Tibial artery (tissue), 4 donors: ENCODE measurements at regions not wholly inside any gene's neighbourhood (a gene's known extent, or its start where the extent isn't known, plus 50 kb on each side); places are given as distances from the start of the nearest gene placed in this dataset.

ENCODE experiments used
- DNase-seq, 2 donors: peaks; one replicate each; pipeline ENCODE4 v3.0.0-alpha.2; 2019
- H3K27ac ChIP-seq, 2 donors: fragments of 200-600 bp; sonication (generic) in 1 of 2; 1 replicate in 1 of 2; 2 replicates in 1 of 2; pipeline ENCODE4 v1.5.1; 2018 to 2019; ENCODE audit warnings: mild to moderate bottlenecking in 1 of 2
- H3K27me3 ChIP-seq, 2 donors: fragments of 200-600 bp; sonication (generic) in 1 of 2; one replicate each; pipeline versions ENCODE4 v1.5.1 to v1.6.0; 2016 to 2019
- H3K36me3 ChIP-seq, 3 donors: fragments of 200-600 bp; sonication (generic) in 2 of 3; one replicate each; pipeline ENCODE4 v1.5.1; 2016 to 2019; ENCODE audit warnings: mild to moderate bottlenecking in 2 of 3
- H3K4me1 ChIP-seq, 4 donors: fragments of 200-600 bp; sonication (generic) in 2 of 4; 1 replicate in 3 of 4; 2 replicates in 1 of 4; pipeline ENCODE4 v1.5.1; 2016 to 2019
- H3K4me3 ChIP-seq, 2 donors: fragments of 200-600 bp; sonication (generic) in 1 of 2; 1 replicate in 1 of 2; 2 replicates in 1 of 2; pipeline ENCODE4 v1.5.1; 2018 to 2019; ENCODE audit warnings: mild to moderate bottlenecking in 2 of 2
- H3K9me3 ChIP-seq, 3 donors: fragments of 200-600 bp; sonication (generic) in 1 of 3; one replicate each; pipeline ENCODE4 v1.5.1; 2016 to 2019
- intact Hi-C: fragments of 100-400 bp; cut with DNase I; formaldehyde crosslinking; loops from one replicate; pipeline ENCODE4 v1.15.0; 2023; ENCODE audit warnings: low total_unique reads
- TF ChIP-seq, protein P1 (sequence below), 2 experiments: fragments of 200-600 bp in 1 of 2; fragments of 450-650 bp in 1 of 2; IDR thresholded peaks; one replicate each; pipeline ENCODE4 v1.5.1; 2017 to 2019; ENCODE audit warnings: antibody characterized with exemption in 2 of 2, mild to moderate bottlenecking in 1 of 2, moderate library complexity in 1 of 2

DNA sequence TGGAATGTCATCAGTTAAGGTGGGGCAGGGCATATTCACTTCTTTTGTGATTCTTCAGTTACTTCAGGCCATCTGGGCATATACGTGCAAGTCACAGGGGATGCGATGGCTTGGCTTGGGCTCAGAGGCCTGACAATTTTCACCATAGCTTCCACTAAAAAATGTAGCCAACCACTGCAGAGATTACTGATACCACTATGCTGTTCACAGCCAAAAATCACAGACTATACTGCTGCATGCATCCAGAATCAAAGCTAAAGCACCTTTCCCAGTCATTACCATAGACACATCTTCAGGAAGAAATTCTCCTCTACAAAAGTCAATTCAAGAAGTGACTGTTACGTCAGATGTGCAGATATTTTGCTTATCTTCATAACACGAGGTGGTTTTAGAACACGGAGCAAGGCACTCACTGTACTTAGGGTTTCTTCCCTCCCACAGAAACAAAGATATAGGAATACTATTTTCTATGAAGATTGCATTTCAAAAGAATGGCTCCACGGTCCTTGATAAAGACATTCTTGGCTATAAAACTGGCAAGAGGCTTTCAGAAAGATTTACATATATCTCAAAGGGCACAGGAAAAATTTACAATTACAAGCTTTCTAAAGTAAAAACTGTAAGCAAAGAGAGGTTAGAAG, 1556.6 kb upstream of the PRR20A start:
- Histone ChIP-seq H3K9me3 (no peaks in the 10 kb centered on the region), H3K27ac (no peak overlapping the region), H3K27me3 (no peaks in the 10 kb centered on the region), H3K4me3 (no peak overlapping the region), H3K4me1 (no peaks in the 10 kb centered on the region), H3K36me3 (no peaks in the 10 kb centered on the region)
- intact Hi-C loops, result no loop called here
- DNase-seq, result no peak
- TF ChIP-seq, protein P1, sequence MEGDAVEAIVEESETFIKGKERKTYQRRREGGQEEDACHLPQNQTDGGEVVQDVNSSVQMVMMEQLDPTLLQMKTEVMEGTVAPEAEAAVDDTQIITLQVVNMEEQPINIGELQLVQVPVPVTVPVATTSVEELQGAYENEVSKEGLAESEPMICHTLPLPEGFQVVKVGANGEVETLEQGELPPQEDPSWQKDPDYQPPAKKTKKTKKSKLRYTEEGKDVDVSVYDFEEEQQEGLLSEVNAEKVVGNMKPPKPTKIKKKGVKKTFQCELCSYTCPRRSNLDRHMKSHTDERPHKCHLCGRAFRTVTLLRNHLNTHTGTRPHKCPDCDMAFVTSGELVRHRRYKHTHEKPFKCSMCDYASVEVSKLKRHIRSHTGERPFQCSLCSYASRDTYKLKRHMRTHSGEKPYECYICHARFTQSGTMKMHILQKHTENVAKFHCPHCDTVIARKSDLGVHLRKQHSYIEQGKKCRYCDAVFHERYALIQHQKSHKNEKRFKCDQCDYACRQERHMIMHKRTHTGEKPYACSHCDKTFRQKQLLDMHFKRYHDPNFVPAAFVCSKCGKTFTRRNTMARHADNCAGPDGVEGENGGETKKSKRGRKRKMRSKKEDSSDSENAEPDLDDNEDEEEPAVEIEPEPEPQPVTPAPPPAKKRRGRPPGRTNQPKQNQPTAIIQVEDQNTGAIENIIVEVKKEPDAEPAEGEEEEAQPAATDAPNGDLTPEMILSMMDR (IDR thresholded peaks at IDR 0.05), result no peak

DNA sequence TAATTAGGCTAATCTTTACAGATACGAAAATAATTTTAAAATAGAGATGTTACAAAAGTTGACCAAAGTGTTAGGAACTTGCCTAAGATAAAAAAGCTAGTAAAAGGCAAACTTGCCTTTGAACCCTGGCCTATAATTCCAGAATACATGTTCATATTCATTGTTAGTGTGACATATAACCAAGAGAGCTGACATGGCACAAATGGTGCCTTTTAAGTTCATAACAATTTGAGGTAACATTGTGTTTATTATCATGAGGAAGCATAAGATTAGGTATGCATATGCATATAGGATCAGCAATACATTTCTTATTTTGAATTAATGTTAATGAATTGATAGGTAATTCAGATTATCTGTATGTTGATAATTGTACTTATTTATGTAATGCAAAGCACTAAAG, 1537.9 kb upstream of the PRR20A start:
- Histone ChIP-seq H3K4me1 (no peaks in the 10 kb centered on the region), H3K27me3 (no peaks in the 10 kb centered on the region), H3K36me3 (no peaks in the 10 kb centered on the region), H3K27ac (no peak overlapping the region), H3K4me3 (no peak overlapping the region), H3K9me3 (no peaks in the 10 kb centered on the region)
- intact Hi-C loops, result no loop called here
- DNase-seq, result no peak
- TF ChIP-seq, protein P1 (IDR thresholded peaks at IDR 0.05), result no peak

DNA sequence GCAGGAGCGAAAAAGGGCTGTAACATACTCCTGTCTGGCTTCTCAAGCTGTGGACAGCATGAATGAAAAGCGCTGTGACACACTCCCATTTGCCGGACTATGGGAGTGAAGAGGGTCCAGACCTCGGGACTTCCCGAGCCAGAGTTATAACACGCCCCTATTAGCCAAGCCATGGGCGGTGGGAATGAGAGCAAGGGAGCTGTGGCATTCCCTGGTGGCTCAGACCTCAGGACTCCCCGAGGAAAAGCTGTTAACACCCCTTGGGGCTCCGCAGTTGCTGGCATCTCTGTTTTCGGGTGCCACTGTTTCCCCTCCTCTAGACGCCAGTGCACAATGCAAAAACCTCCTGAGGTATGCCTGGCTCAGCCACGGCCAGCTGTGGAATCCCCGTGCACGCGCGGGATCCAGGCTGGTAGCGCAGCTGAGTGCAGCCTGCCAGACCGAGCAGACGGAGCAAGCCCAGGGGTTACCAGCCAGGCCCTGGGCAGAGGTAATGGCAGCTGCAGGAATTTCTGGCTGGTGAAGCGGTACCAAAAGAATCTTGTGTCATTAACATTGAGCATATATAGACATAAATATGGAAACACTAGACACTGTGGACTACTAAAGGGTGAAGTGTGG, 1534.6 kb upstream of the PRR20A start:
- H3K27ac ChIP-seq, result no peak overlapping the region
- no peaks in the 10 kb centered on the region for H3K36me3 ChIP-seq
- TF ChIP-seq, protein P1 (IDR thresholded peaks at IDR 0.05), result no peak

DNA sequence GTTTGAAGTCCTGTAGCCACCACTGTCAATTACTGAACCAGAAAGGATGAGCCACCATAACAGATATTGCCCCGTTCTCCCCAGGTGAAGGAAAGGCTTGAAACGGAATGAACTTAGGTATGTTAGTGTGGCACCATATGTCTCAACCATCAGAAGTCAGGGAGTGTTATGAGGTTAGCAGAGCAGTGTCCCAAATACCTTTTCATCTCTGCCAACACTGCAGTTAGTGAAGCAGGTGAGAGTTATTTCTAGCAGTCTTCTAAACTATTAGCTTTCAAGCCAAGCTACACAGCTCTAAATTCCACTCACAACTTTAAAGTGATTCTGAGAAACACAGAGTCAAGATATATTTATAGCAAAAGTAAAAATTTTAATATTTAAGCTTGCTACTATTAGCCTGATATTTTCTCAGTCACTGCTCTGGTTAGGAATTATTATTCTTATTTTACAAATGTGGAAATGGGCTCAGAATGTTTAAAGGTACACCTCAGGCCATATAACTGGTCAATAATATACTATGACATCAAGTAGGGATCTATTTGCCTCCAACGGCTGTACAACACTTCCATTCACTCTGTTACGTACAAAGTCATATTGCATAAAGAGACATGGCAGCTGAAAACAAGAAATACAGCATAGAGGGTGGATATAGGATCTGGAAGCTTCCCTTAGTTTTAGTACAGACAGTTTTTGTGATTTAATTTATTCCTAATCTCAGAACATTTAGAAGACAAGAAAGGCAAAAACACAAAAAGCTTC, 1527.1 kb upstream of the PRR20A start:
- Histone ChIP-seq H3K27ac (no peak overlapping the region), H3K36me3 (no peaks in the 10 kb centered on the region), H3K4me1 (no peaks in the 10 kb centered on the region), H3K27me3 (no peaks in the 10 kb centered on the region), H3K9me3 (no peaks in the 10 kb centered on the region), H3K4me3 (no peak overlapping the region)
- TF ChIP-seq, protein P1 (IDR thresholded peaks at IDR 0.05), result no peak
- intact Hi-C loops, result no loop called here
- DNase-seq, result no peak

More for the DNA sequence above, 1534.6 kb upstream of the PRR20A start:
- no peak for DNase-seq
- intact Hi-C loops, result no loop called here
- Histone ChIP-seq H3K27me3 (no peaks in the 10 kb centered on the region), H3K4me1 (no peaks in the 10 kb centered on the region), H3K9me3 (no peaks in the 10 kb centered on the region), H3K4me3 (no peak overlapping the region)

DNA sequence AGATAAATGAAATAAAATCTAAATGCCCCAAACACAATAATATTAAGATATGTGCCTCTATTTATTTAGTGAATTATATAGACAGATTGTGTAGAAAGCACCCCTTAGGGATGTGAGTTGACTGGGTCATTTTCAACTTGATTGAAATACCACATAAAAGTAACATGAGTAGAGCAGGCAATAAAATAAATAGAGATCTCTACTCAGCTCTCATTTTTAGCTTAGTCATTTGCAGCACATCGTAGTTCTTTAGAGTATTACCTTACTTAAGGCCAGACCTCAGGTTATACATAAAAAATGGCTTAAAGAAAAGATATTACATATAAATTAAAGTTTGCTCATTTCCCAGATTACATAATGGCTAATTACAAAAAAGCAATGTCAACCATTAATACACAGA, 1525.6 kb upstream of the PRR20A start:
- intact Hi-C loops, result no loop called here
- TF ChIP-seq, protein P1 (IDR thresholded peaks at IDR 0.05), result no peak
- H3K9me3 ChIP-seq, result no peaks in the 10 kb centered on the region
- H3K4me1 ChIP-seq, result no peaks in the 10 kb centered on the region
- DNase-seq, result no peak
- H3K27me3 ChIP-seq, result no peaks in the 10 kb centered on the region
- H3K36me3 ChIP-seq, result no peaks in the 10 kb centered on the region
- H3K27ac ChIP-seq, result no peak overlapping the region
- no peak overlapping the region for H3K4me3 ChIP-seq
